ENCODE measurements at regions not wholly inside any gene's neighbourhood (a gene's known extent, or its start where the extent isn't known, plus 50 kb on each side); places are given as distances from the start of the nearest gene placed in this dataset.

DNA sequence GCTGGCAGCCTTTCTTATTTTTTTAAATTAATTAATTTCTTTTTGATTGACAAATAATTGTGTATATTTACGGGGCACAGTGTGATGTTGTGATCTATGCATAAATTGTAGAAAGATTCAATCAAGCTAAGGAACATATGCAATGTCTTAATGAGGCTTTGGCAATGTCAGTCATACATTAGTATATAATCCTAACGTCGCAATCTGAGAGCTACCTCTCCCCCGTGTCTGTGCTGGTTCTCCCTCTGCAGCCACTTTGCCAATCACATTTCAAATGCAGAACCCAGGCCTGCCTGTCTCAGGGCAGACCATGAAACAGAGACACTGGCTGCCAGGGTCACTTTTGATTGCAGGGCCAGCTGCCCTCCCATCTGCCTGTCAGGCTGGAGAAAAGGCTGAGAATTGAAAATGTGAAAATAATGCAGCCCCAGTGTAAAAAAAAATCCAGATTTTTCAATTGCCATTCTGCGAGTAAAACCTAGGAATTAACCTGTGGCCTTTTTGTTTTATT, 56.3 kb downstream of the SLC24A2 start:
- TF ChIP-seq EZH2phosphoT487 (IDR thresholded peaks at IDR 0.05; ENCODE audit: low read depth) (no peak), CTCF (IDR thresholded peaks at IDR 0.05; ENCODE audit: low read depth, low read length) (no peak)

All from OCI-LY3 (cell line).